ENCODE measurements at regions not wholly inside any gene's neighbourhood (a gene's known extent, or its start where the extent isn't known, plus 50 kb on each side); places are given as distances from the start of the nearest gene placed in this dataset.
"Not testable (repeated sequence)": the region's sequence is repeated elsewhere in the genome, so short reads cannot be mapped to it uniquely, and the experiment has no call there.

GRCh38 chr7:34430456-34430855, 227.6 kb upstream of the NPSR1 start:
- no peak overlapping the region for H3K27ac ChIP-seq
- H3K4me1 ChIP-seq: no peaks in the 10 kb centered on the region
- intact Hi-C loops (cut with DNase I; ENCODE audit: low total_unique reads): no loop called here
- WGBS, 2 donors (ENCODE audit: low coverage in 1 of 2): 67 to 69% methylated on average over 3 to 4 of the region's 4 CpGs
- H3K36me3 ChIP-seq: no peaks in the 10 kb centered on the region
- H3K27me3 ChIP-seq: no peaks in the 10 kb centered on the region
- in situ Hi-C loops (cut with MboI; ENCODE audit: low pct_ligation_motif_present in 1 of 4, low pct_unique_long_range_greater_than_20kb in 1 of 4, low sequenced_read_pairs in 3 of 4): no loop called here
- no peak for DNase-seq
- H3K4me3 ChIP-seq: no peak overlapping the region
- no peak for TF ChIP-seq EP300 (IDR thresholded peaks at IDR 0.05; ENCODE audit: low read depth)
- no peak for TF ChIP-seq POLR2AphosphoS5 (IDR thresholded peaks at IDR 0.05)
- TF ChIP-seq, protein P1, sequence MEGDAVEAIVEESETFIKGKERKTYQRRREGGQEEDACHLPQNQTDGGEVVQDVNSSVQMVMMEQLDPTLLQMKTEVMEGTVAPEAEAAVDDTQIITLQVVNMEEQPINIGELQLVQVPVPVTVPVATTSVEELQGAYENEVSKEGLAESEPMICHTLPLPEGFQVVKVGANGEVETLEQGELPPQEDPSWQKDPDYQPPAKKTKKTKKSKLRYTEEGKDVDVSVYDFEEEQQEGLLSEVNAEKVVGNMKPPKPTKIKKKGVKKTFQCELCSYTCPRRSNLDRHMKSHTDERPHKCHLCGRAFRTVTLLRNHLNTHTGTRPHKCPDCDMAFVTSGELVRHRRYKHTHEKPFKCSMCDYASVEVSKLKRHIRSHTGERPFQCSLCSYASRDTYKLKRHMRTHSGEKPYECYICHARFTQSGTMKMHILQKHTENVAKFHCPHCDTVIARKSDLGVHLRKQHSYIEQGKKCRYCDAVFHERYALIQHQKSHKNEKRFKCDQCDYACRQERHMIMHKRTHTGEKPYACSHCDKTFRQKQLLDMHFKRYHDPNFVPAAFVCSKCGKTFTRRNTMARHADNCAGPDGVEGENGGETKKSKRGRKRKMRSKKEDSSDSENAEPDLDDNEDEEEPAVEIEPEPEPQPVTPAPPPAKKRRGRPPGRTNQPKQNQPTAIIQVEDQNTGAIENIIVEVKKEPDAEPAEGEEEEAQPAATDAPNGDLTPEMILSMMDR (IDR thresholded peaks at IDR 0.05): no peak
- peaks cover 0 to under 1% of the 10 kb centered on the region in 2 donors for H3K9me3 ChIP-seq

DNA sequence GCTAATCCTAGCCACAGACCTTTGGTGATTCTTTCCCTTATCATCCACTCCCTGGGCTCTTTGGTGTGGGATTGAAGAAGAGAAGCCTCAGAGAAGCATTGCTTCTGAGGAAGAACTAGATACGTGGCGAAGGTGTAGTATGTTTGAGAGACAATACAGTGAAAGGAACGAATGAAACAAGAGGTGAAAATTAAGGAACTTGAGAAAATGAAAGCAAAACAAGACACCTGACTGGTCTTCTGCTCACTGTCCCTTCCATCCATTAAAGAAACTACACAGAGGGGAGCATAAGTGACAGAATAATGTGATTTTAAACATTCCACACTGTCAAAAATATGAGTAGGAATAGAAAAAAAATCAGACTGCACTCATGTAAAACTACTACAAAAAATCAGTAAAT, 219.6 kb upstream of the NPSR1 start:
- in situ Hi-C loops (cut with MboI; ENCODE audit: low pct_ligation_motif_present in 1 of 4, low pct_unique_long_range_greater_than_20kb in 1 of 4, low sequenced_read_pairs in 3 of 4): no loop called here
- 62% methylated on average over 3 of the region's 3 CpGs for WGBS, 2 donors (ENCODE audit: low coverage in 1 of 2)

DNA sequence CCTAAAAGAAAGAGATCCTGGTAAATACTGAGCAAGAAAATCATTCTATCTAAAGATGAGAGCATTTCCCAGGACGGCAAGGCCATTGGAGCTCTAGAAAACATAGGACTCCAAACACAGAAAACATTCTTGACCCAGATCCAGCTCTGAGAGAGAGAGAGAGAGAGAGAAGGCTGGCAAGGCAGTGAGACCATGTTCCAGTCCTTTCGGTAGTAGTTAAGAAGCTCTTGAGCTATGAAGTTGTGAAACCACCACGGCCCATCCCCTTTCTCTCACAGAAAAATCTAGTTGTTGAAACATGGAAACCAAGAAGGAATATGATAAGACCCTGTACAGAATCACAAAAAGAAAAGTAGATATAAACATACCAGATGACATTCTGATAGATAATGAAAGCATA, 212.4 kb upstream of the NPSR1 start:
- H3K27me3 ChIP-seq: no peaks in the 10 kb centered on the region
- intact Hi-C loops (cut with DNase I; ENCODE audit: low total_unique reads): no loop called here
- no peaks in the 10 kb centered on the region for H3K4me1 ChIP-seq
- 69 to 90% methylated on average over 2 to 3 of the region's 3 CpGs for WGBS, 2 donors (ENCODE audit: low coverage in 1 of 2)
- in situ Hi-C loops (cut with MboI; ENCODE audit: low pct_ligation_motif_present in 1 of 4, low pct_unique_long_range_greater_than_20kb in 1 of 4, low sequenced_read_pairs in 3 of 4): no loop called here
- DNase-seq: no peak
- no peak overlapping the region for H3K27ac ChIP-seq
- no peaks in the 10 kb centered on the region for H3K9me3 ChIP-seq
- H3K36me3 ChIP-seq: no peaks in the 10 kb centered on the region
- TF ChIP-seq POLR2A (IDR thresholded peaks at IDR 0.05) (no peak), EP300 (IDR thresholded peaks at IDR 0.05; ENCODE audit: low read depth) (no peak), POLR2AphosphoS5 (IDR thresholded peaks at IDR 0.05) (no peak)
- TF ChIP-seq, protein P1 (IDR thresholded peaks at IDR 0.05): no peak
- H3K4me3 ChIP-seq: no peak overlapping the region

More for the DNA sequence above, 219.6 kb upstream of the NPSR1 start:
- no peak overlapping the region for H3K27ac ChIP-seq
- no peak for DNase-seq
- TF ChIP-seq POLR2A (IDR thresholded peaks at IDR 0.05) (no peak), POLR2AphosphoS5 (IDR thresholded peaks at IDR 0.05) (no peak), EP300 (IDR thresholded peaks at IDR 0.05; ENCODE audit: low read depth) (no peak)
- TF ChIP-seq, protein P1 (IDR thresholded peaks at IDR 0.05): no peak
- no peaks in the 10 kb centered on the region for H3K36me3 ChIP-seq
- intact Hi-C loops (cut with DNase I; ENCODE audit: low total_unique reads): no loop called here
- no peak overlapping the region for H3K4me3 ChIP-seq
- H3K4me1 ChIP-seq: no peaks in the 10 kb centered on the region
- peaks cover 0 to 3% of the 10 kb centered on the region in 2 donors for H3K9me3 ChIP-seq
- no peaks in the 10 kb centered on the region for H3K27me3 ChIP-seq

DNA sequence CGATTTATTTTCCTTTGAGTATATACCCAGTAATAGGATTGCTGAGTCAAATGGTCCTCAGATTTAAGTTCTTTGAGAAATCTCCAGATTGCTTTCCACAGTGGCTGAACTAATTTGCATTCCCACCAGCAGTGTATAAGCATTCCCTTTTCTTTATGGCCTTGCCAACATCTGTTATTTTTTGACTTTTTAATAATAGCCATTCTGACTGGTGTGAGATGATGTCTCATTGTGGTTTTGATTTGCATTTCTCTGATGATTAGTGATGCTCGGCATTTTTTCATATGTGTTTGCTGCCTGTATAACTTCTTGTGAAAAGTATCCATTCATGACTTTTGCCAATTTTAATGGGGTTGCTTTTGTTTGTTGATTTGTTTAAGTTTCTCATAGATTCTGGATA, 209.5 kb upstream of the NPSR1 start:
- H3K9me3 ChIP-seq; H3K4me3 ChIP-seq; H3K4me1 ChIP-seq; DNase-seq; H3K27ac ChIP-seq; H3K27me3 ChIP-seq; in situ Hi-C loops (cut with MboI; ENCODE audit: low pct_ligation_motif_present in 1 of 4, low pct_unique_long_range_greater_than_20kb in 1 of 4, low sequenced_read_pairs in 3 of 4); intact Hi-C loops (cut with DNase I; ENCODE audit: low total_unique reads); H3K36me3 ChIP-seq: not testable (repeated sequence)
- 75 to 81% methylated on average over 2 of the region's 2 CpGs for WGBS, 2 donors (ENCODE audit: low coverage in 1 of 2)

- TF ChIP-seq POLR2AphosphoS5 (IDR thresholded peaks at IDR 0.05) (no peak), POLR2A (IDR thresholded peaks at IDR 0.05) (no peak), EP300 (IDR thresholded peaks at IDR 0.05; ENCODE audit: low read depth) (no peak)
- TF ChIP-seq, protein P1 (IDR thresholded peaks at IDR 0.05): no peak
- WGBS, 2 donors (ENCODE audit: low coverage in 1 of 2): 53 to 75% methylated on average over 1 of the region's 1 CpG
- in situ Hi-C loops (cut with MboI; ENCODE audit: low pct_ligation_motif_present in 1 of 4, low pct_unique_long_range_greater_than_20kb in 1 of 4, low sequenced_read_pairs in 3 of 4) (no loop called here), intact Hi-C loops (cut with DNase I; ENCODE audit: low total_unique reads) (no loop called here)
- Histone ChIP-seq H3K4me1 (no peaks in the 10 kb centered on the region), H3K4me3 (no peak overlapping the region), H3K9me3 (no peaks in the 10 kb centered on the region), H3K36me3 (no peaks in the 10 kb centered on the region), H3K27ac (no peak overlapping the region), H3K27me3 (no peaks in the 10 kb centered on the region)
- DNase-seq: no peak
Observed at GRCh38 chr7:34449765-34450164, 208.3 kb upstream of the NPSR1 start.

All from transverse colon (tissue), 4 donors.